Effector memory CD8-positive, alpha-beta T cell (primary cell): ENCODE measurements at regions not wholly inside any gene's neighbourhood (a gene's known extent, or its start where the extent isn't known, plus 50 kb on each side); places are given as distances from the start of the nearest gene placed in this dataset.

Experiments
- ATAC-seq: fragments of 150-1000 bp; cut with Tn5 transposase; replicated peaks from 2 replicates; pipeline ENCODE4 v1.10.0; 2021; ENCODE audit warnings: mild to moderate bottlenecking, moderate library complexity
- DNase-seq, 3 experiments: peaks; one replicate each; pipeline ENCODE4 v3.0.0; 2021
- H3K27ac Mint-ChIP-seq, 2 donors: one replicate each; pipeline ENCODE4 v1.8.0; 2022; ENCODE audit warnings: mild to moderate bottlenecking in 2 of 2, mixed read lengths in 2 of 2, moderate library complexity in 2 of 2
- H3K27me3 Mint-ChIP-seq, 2 donors: one replicate each; pipeline ENCODE4 v1.8.0; 2022; ENCODE audit warnings: mixed read lengths in 2 of 2
- H3K36me3 Mint-ChIP-seq: one replicate; pipeline ENCODE4 v1.8.0; 2022; ENCODE audit warnings: mild to moderate bottlenecking, moderate library complexity, mixed read lengths; ENCODE audit not compliant: insufficient read depth
- H3K4me1 Mint-ChIP-seq, 2 donors: one replicate each; pipeline ENCODE4 v1.8.0; 2022; ENCODE audit warnings: low read depth in 2 of 2, mixed read lengths in 2 of 2
- H3K4me3 Mint-ChIP-seq, 2 donors: one replicate each; pipeline ENCODE4 v1.8.0; 2022; ENCODE audit warnings: mild to moderate bottlenecking in 2 of 2, mixed read lengths in 2 of 2, moderate library complexity in 2 of 2
- H3K9me3 Mint-ChIP-seq, 2 donors: one replicate each; pipeline ENCODE4 v1.8.0; 2022; ENCODE audit warnings: mixed read lengths in 2 of 2

DNA sequence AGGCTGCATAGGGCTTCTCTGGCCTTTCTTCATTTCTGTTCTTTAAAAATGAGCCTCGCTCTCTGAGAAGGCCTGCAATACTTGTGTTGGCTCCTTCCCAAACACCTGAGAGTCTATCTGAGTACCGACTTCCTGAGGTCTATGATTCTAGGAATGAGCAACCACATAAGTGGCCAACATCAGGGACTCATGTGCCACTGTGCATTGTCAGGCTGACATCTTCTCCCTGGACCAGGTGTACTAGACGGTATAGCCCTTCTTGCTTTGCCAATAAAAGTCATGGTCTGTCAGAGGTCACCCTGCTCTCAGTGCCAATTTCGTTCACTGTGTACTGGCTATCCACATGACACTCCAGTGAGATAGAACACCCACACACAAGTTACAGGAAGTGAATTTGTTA is 67.4 kb upstream of the EPHA5 start:
- H3K36me3 Mint-ChIP-seq, result no peaks in the 10 kb centered on the region

GRCh38 chr4:65724973-65725372 is 54.7 kb upstream of the EPHA5 start:
- no peaks in the 10 kb centered on the region for H3K4me1 Mint-ChIP-seq
- H3K36me3 Mint-ChIP-seq, result no peaks in the 10 kb centered on the region
- H3K4me3 Mint-ChIP-seq, result no peak overlapping the region
- no peaks in the 10 kb centered on the region for H3K27me3 Mint-ChIP-seq
- H3K27ac Mint-ChIP-seq, result no peak overlapping the region
- peaks cover 7 to 19% of the 10 kb centered on the region in 2 donors for H3K9me3 Mint-ChIP-seq
- DNase-seq (no peak), ATAC-seq (no peak)

More for the DNA sequence above, 67.4 kb upstream of the EPHA5 start:
- Mint-ChIP-seq H3K27ac (no peak overlapping the region), H3K4me3 (no peak overlapping the region), H3K27me3 (no peaks in the 10 kb centered on the region), H3K9me3 (peaks cover 0 to 4% of the 10 kb centered on the region in 2 donors), H3K4me1 (no peaks in the 10 kb centered on the region)
- DNase-seq, result no peak
- no peak for ATAC-seq
